GM12892 (cell line): ENCODE measurements at regions not wholly inside any gene's neighbourhood (a gene's known extent, or its start where the extent isn't known, plus 50 kb on each side); places are given as distances from the start of the nearest gene placed in this dataset.

Experiments
- POLR2A ChIP-seq: IDR thresholded peaks from 2 replicates; pipeline ENCODE4 v1.6.1; 2011; ENCODE audit warnings: low read depth, low read length, control low read depth
- TAF1 ChIP-seq: IDR thresholded peaks from 2 replicates; pipeline ENCODE4 v1.6.1; 2011; ENCODE audit warnings: low read depth, mild to moderate bottlenecking, control low read depth, low read length, borderline replicate concordance

DNA sequence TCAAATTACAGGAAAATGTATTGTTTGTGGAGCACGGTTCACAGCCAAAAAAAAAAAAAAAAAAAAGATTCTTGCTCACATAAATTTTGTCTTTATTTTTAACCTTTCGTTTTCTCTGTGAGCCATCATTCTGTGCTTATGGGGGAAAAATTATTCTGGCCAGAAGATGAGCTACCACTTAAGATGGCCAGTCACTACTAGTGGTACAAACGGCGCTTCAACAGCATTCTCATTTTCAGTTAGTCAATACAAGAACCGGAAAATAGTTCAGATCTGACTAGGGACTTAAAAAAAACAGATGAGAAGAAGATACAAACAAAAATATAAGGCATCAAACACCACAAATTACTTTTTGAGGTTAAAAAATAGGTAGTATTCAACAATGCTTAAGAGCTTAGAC lies 158.6 kb upstream of the CNTN5 start:
- TF ChIP-seq POLR2A (no peak), TAF1 (no peak)
